SK-N-SH (cell line): ENCODE measurements at regions not wholly inside any gene's neighbourhood (a gene's known extent, or its start where the extent isn't known, plus 50 kb on each side); places are given as distances from the start of the nearest gene placed in this dataset.

Experiments used
- CTCF ChIA-PET: fragments of 300-600, 350-600 bp; formaldehyde crosslinking; extraction: SDS; loops from one replicate; lab custom pipeline; 2021; lab: Yijun Ruan, JAX
- POLR2A ChIA-PET: fragments of 350-600 bp; sonication (Branson Sonifier 250); formaldehyde crosslinking; extraction: SDS; loops from one replicate; lab custom pipeline; 2020; ENCODE audit warnings: antibody characterized with exemption, inconsistent platforms; lab: Yijun Ruan, JAX
- DNase-seq: peaks from one replicate; pipeline ENCODE4 v3.0.0; 2012
- H2AFZ ChIP-seq: fragments of 200-600 bp; sonication (generic); 2 replicates; pipeline ENCODE4 v1.8.1; 2016; ENCODE audit warnings: antibody characterized with exemption, mild to moderate bottlenecking, low read depth
- H3F3A ChIP-seq: fragments of 200-600 bp; sonication (generic); replicated peaks from 2 replicates; pipeline ENCODE3; 2016; ENCODE audit warnings: antibody characterized with exemption, mild to moderate bottlenecking; ENCODE audit not compliant: insufficient read depth
- H3K27ac ChIP-seq, 2 experiments: fragments of 200-500 bp in 1 of 2; fragments of 200-600 bp in 1 of 2; sonication (Bioruptor generic) in 1 of 2; sonication (generic), shearing (Covaris generic) in 1 of 2; 2 replicates each; pipeline versions ENCODE4 v1.5.1 to v1.6.1; 2014 to 2016; ENCODE audit warnings: low read depth in 2 of 2, inconsistent platforms in 1 of 2, low read length in 1 of 2, mild to moderate bottlenecking in 1 of 2, mixed read lengths in 1 of 2
- H3K27me3 ChIP-seq: fragments of 200-600 bp; sonication (generic), shearing (Covaris generic); 2 replicates; pipeline ENCODE4 v1.6.1; 2016; ENCODE audit warnings: mixed run types; ENCODE audit not compliant: insufficient read depth
- H3K36me3 ChIP-seq, 2 experiments: fragments of 200-500 bp in 1 of 2; fragments of 200-600 bp in 1 of 2; sonication (Bioruptor generic) in 1 of 2; sonication (generic) in 1 of 2; replicated peaks in 1 of 2; 2 replicates each; pipeline versions ENCODE3 to v1.5.1; 2014 to 2016; ENCODE audit warnings: low read length in 1 of 2, mild to moderate bottlenecking in 1 of 2; ENCODE audit not compliant: insufficient read depth in 2 of 2, control insufficient read depth in 1 of 2
- H3K4me1 ChIP-seq, 2 experiments: fragments of 200-500 bp in 1 of 2; fragments of 200-600 bp in 1 of 2; sonication (Bioruptor generic) in 1 of 2; sonication (generic), shearing (Covaris generic) in 1 of 2; 2 replicates each; pipeline versions ENCODE4 v1.5.1 to v1.6.1; 2014 to 2016; ENCODE audit warnings: low read depth in 1 of 2, low read length in 1 of 2, mixed run types in 1 of 2; ENCODE audit not compliant: insufficient read depth in 2 of 2, control insufficient read depth in 1 of 2
- H3K4me2 ChIP-seq: fragments of 200-600 bp; sonication (generic), shearing (Covaris generic); 2 replicates; pipeline ENCODE4 v1.6.1; 2017; ENCODE audit warnings: mixed run types
- H3K4me3 ChIP-seq, 2 experiments: fragments of 200-500 bp in 1 of 2; fragments of 200-600 bp in 1 of 2; sonication (Bioruptor generic) in 1 of 2; sonication (generic), shearing (Covaris generic) in 1 of 2; 2 replicates each; pipeline versions ENCODE4 v1.5.1 to v1.8.1; 2014 to 2016; ENCODE audit warnings: low read depth in 2 of 2, inconsistent platforms in 1 of 2, low read length in 1 of 2, mild to moderate bottlenecking in 1 of 2, mixed read lengths in 1 of 2, moderate library complexity in 1 of 2
- H3K79me2 ChIP-seq: fragments of 200-600 bp; sonication (generic); 2 replicates; pipeline ENCODE4 v1.8.1; 2017; ENCODE audit warnings: mild to moderate bottlenecking; ENCODE audit not compliant: insufficient read depth
- H3K9ac ChIP-seq: fragments of 200-600 bp; sonication (generic); 2 replicates; pipeline ENCODE4 v1.6.1; 2017; ENCODE audit warnings: mixed run types
- H3K9me2 ChIP-seq: fragments of 200-600 bp; sonication (generic); 2 replicates; pipeline ENCODE4 v1.6.1; 2017; ENCODE audit warnings: mixed run types
- H3K9me3 ChIP-seq: fragments of 200-600 bp; sonication (generic); 2 replicates; pipeline ENCODE4 v1.6.1; 2017; ENCODE audit warnings: mixed run types, mild to moderate bottlenecking, moderate library complexity
- H4K20me1 ChIP-seq: fragments of 200-600 bp; sonication (generic); 2 replicates; pipeline ENCODE4 v1.6.1; 2017; ENCODE audit warnings: mild to moderate bottlenecking, mixed run types; ENCODE audit not compliant: insufficient read depth
- EP300 ChIP-seq, 2 experiments: IDR thresholded peaks; 2 replicates each; pipeline versions ENCODE4 v1.4.0 to v1.6.1; 2012; ENCODE audit warnings: borderline replicate concordance in 1 of 2, low read depth in 1 of 2, low read length in 1 of 2
- FOXM1 ChIP-seq: IDR thresholded peaks from 2 replicates; pipeline ENCODE4 v1.4.0; 2012; ENCODE audit warnings: low read depth, mild to moderate bottlenecking
- GATA2 ChIP-seq: sonication (generic); formaldehyde crosslinking; IDR thresholded peaks from 2 replicates; pipeline ENCODE4 v1.5.0; 2020; ENCODE audit warnings: mild to moderate bottlenecking, missing genetic modification reagents
- IRF3 ChIP-seq: fragments of 150-350 bp; IDR thresholded peaks from 2 replicates; pipeline ENCODE4 v1.6.1; 2016; ENCODE audit warnings: mild to moderate bottlenecking, low read depth, low read length
- JUND ChIP-seq: IDR thresholded peaks from 2 replicates; pipeline ENCODE4 v1.4.0; 2012
- MAX ChIP-seq: IDR thresholded peaks from 2 replicates; pipeline ENCODE4 v1.4.0; 2012; ENCODE audit warnings: low read depth
- MXI1 ChIP-seq: IDR thresholded peaks from 2 replicates; pipeline ENCODE4 v1.6.1; 2012; ENCODE audit warnings: mild to moderate bottlenecking, low read depth, low read length, improper control_type of control experiment
- NFIC ChIP-seq: IDR thresholded peaks from 2 replicates; pipeline ENCODE4 v1.4.0; 2012; ENCODE audit warnings: borderline replicate concordance
- POLR2AphosphoS5 ChIP-seq: IDR thresholded peaks from 2 replicates; pipeline ENCODE4 v1.6.1; 2012; ENCODE audit warnings: low read depth, low read length
- RCOR1 ChIP-seq: fragments of 150-350 bp; IDR thresholded peaks from 2 replicates; pipeline ENCODE4 v1.6.1; 2017; ENCODE audit warnings: antibody characterized with exemption, low read length
- RXRA ChIP-seq: IDR thresholded peaks from 2 replicates; pipeline ENCODE4 v1.4.0; 2012; ENCODE audit warnings: low read depth, mild to moderate bottlenecking, borderline replicate concordance
- SMC3 ChIP-seq: IDR thresholded peaks from 2 replicates; pipeline ENCODE4 v1.6.1; 2012; ENCODE audit warnings: low read depth, low read length, improper control_type of control experiment
- ZBTB33 ChIP-seq: IDR thresholded peaks from 2 replicates; pipeline ENCODE4 v1.4.0; 2012; ENCODE audit warnings: low read depth, borderline replicate concordance
- WGBS: methylation state at CpG from one replicate; pipeline ENCODE4 v1.1.6; 2017; ENCODE audit warnings: low lambda C conversion rate; 5-methylcytosine and 5-hydroxymethylcytosine counted together

GRCh38 chr1:177600936-177601335, 368.9 kb downstream of the SEC16B start:
- Histone ChIP-seq H3K4me3 (no peak overlapping the region), H3K27ac (no peak overlapping the region), H3K9me2 (no peaks in the 10 kb centered on the region), H3K9ac (no peak overlapping the region), H3F3A (no peaks in the 10 kb centered on the region), H3K36me3 (no peaks in the 10 kb centered on the region), H4K20me1 (no peaks in the 10 kb centered on the region), H3K4me1 (no peaks in the 10 kb centered on the region; a peak in 1 of 4 replicates), H3K79me2 (no peaks in the 10 kb centered on the region), H3K27me3 (no peaks in the 10 kb centered on the region), H2AFZ (no peak overlapping the region), H3K9me3 (no peaks in the 10 kb centered on the region), H3K4me2 (no peak overlapping the region)
- 7% methylated on average over 1 of the region's 1 CpG for WGBS
- DNase-seq, result no peak
- TF ChIP-seq FOXM1 (no peak), MXI1 (no peak), RXRA (no peak)
- CTCF ChIA-PET, result interaction anchor here (0.7 kb wide), 1 partner anchor 34 kb away, joined by 3 read pairs; no protein-coding TSS in a partner anchor
- POLR2A ChIA-PET, result no interaction called here

- CTCF ChIA-PET, result interaction anchor here (0.7 kb wide), 1 partner anchor 33 kb away, joined by 3 read pairs; no protein-coding TSS in a partner anchor
- no peaks in the 10 kb centered on the region; a peak in 1 of 4 replicates for H3K4me1 ChIP-seq
- 0% methylated on average over 2 of the region's 2 CpGs for WGBS
- TF ChIP-seq POLR2AphosphoS5, result no peak
- no peak for TF ChIP-seq JUND
- no peak for TF ChIP-seq GATA2 (CRISPR knock-in tag)
- no peak for TF ChIP-seq MXI1
- no peak for TF ChIP-seq SMC3
- TF ChIP-seq EP300 (IDR thresholded peaks at IDR 0.05; ENCODE audit: borderline replicate concordance in 1 of 2, low read depth in 1 of 2, low read length in 1 of 2), result no peak
- no peak for TF ChIP-seq FOXM1
- no peak for TF ChIP-seq NFIC
- TF ChIP-seq ZBTB33, result no peak
- TF ChIP-seq IRF3, result no peak
- no peak for TF ChIP-seq MAX
- no peak for TF ChIP-seq RCOR1
- H2AFZ ChIP-seq, result no peak overlapping the region
- no peaks in the 10 kb centered on the region for H3K9me2 ChIP-seq
- H3K9ac ChIP-seq, result no peak overlapping the region
- H3F3A ChIP-seq, result no peaks in the 10 kb centered on the region
- DNase-seq, result no peak
- POLR2A ChIA-PET, result no interaction called here
- no peaks in the 10 kb centered on the region for H3K79me2 ChIP-seq
- H3K4me3 ChIP-seq, result no peak overlapping the region
- H3K36me3 ChIP-seq, result no peaks in the 10 kb centered on the region
- H3K4me2 ChIP-seq, result no peak overlapping the region
- H3K27ac ChIP-seq, result no peak overlapping the region
- no peaks in the 10 kb centered on the region for H3K9me3 ChIP-seq
- H4K20me1 ChIP-seq, result no peaks in the 10 kb centered on the region
- H3K27me3 ChIP-seq, result no peaks in the 10 kb centered on the region
Observed at GRCh38 chr1:177600321-177600720, 369.5 kb downstream of the SEC16B start.
